ENCODE measurements at regions not wholly inside any gene's neighbourhood (a gene's known extent, or its start where the extent isn't known, plus 50 kb on each side); places are given as distances from the start of the nearest gene placed in this dataset.

GRCh38 chr5:27473307-27474046, 435.1 kb upstream of the CDH9 start:
- no peak overlapping the region for H3K18ac ChIP-seq (ENCODE audit: insufficient read length, low read depth, low read length)
- peaks cover 15% of the 10 kb centered on the region; the same call in 1 of the 2 replicates for H3K79me2 ChIP-seq (ENCODE audit: insufficient read depth, low read length)
- TF ChIP-seq, protein P1, sequence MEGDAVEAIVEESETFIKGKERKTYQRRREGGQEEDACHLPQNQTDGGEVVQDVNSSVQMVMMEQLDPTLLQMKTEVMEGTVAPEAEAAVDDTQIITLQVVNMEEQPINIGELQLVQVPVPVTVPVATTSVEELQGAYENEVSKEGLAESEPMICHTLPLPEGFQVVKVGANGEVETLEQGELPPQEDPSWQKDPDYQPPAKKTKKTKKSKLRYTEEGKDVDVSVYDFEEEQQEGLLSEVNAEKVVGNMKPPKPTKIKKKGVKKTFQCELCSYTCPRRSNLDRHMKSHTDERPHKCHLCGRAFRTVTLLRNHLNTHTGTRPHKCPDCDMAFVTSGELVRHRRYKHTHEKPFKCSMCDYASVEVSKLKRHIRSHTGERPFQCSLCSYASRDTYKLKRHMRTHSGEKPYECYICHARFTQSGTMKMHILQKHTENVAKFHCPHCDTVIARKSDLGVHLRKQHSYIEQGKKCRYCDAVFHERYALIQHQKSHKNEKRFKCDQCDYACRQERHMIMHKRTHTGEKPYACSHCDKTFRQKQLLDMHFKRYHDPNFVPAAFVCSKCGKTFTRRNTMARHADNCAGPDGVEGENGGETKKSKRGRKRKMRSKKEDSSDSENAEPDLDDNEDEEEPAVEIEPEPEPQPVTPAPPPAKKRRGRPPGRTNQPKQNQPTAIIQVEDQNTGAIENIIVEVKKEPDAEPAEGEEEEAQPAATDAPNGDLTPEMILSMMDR (conservative IDR thresholded peaks at IDR 0.05): no peak
- H3K14ac ChIP-seq (ENCODE audit: insufficient read depth, low read length): peak overlapping the region; percentile 81; the same call in 1 of the 2 replicates
- Mint-ChIP-seq H3K4me3 (peak overlapping the region; percentile 42 to 96; a peak in 3 of 5 replicates), H3K9me3 (peaks cover 36 to 43% of the 10 kb centered on the region in 2 experiments), H3K4me1 (peaks cover 8 to 21% of the 10 kb centered on the region in 2 experiments), H3K27me3 (ENCODE audit: low read depth) (no peaks in the 10 kb centered on the region; the same call in 1 of the 2 replicates), H3K36me3 (ENCODE audit: insufficient read depth in 1 of 3, low read depth in 3 of 3) (peaks cover 29 to 61% (median 45%) of the 10 kb centered on the region in 3 experiments), H3K27ac (peak overlapping the region; percentile 89 to 99 (median 97); a peak in 6 of 7 replicates)
- H3K4ac ChIP-seq (ENCODE audit: low read depth, low read length): no peak overlapping the region; the same call in 1 of the 2 replicates
- no peak overlapping the region for H2AFZ ChIP-seq (ENCODE audit: low read length)
- H3K23me2 ChIP-seq (ENCODE audit: insufficient read length, low read depth, low read length, poor library complexity, severe bottlenecking): no peaks in the 10 kb centered on the region
- no peak overlapping the region for H2BK12ac ChIP-seq (ENCODE audit: insufficient read length, low read depth, low read length)
- no peak for DNase-seq
- WGBS (ENCODE audit: extremely low coverage, insufficient read length, low lambda C conversion rate): no CpG with 5 or more reads among the region's 5 CpGs
- peak overlapping the region; percentile 36 for H2BK120ac ChIP-seq (ENCODE audit: low read depth, low read length, poor library complexity, severe bottlenecking)
- H3K4me1 ChIP-seq (ENCODE audit: insufficient read depth, low read length): no peaks in the 10 kb centered on the region
- H3K27me3 ChIP-seq (ENCODE audit: insufficient read depth, low read length): no peaks in the 10 kb centered on the region
- peak overlapping the region; percentile 56 for H3K4me2 ChIP-seq (ENCODE audit: insufficient read depth, insufficient read length, low read length)
- no peak overlapping the region for H3K27ac ChIP-seq (ENCODE audit: insufficient read length, low read depth, low read length)
- no peak overlapping the region for H2BK5ac ChIP-seq (ENCODE audit: insufficient read length, low read length)
- no peak overlapping the region for H4K5ac ChIP-seq (ENCODE audit: insufficient read length, low read depth, low read length)
- no peaks in the 10 kb centered on the region for H3K79me1 ChIP-seq (ENCODE audit: insufficient read depth, low read depth, low read length, poor library complexity, severe bottlenecking)
- H2AK5ac ChIP-seq (ENCODE audit: insufficient read length, low read length): no peak overlapping the region
- H4K8ac ChIP-seq (replicated peaks; ENCODE audit: insufficient read length, low read depth, low read length): no peak overlapping the region
- H3K23ac ChIP-seq (ENCODE audit: insufficient read length, low read depth, low read length): no peak overlapping the region
- H3T11ph ChIP-seq (ENCODE audit: low read length): peak overlapping the region; percentile 76
- peak overlapping the region; percentile 97 for H3K9ac ChIP-seq (ENCODE audit: extremely low read depth, insufficient read length, low read length)
- H4K91ac ChIP-seq (ENCODE audit: insufficient read length, low read depth, low read length): no peak overlapping the region
- no peaks in the 10 kb centered on the region for H4K20me1 ChIP-seq (ENCODE audit: control insufficient read depth, insufficient read depth, insufficient read length)
- H3K9me3 ChIP-seq (ENCODE audit: control insufficient read depth, low read depth, low read length): peaks cover 30% of the 10 kb centered on the region
- no peak overlapping the region for H2BK15ac ChIP-seq (ENCODE audit: low read depth, low read length)
- H3K56ac ChIP-seq (ENCODE audit: insufficient read length, low read depth, low read length): peak overlapping the region; percentile 40
- H2BK20ac ChIP-seq (ENCODE audit: low read depth, low read length, poor library complexity, severe bottlenecking): no peak overlapping the region

Data from H9 (cell line).